PC-3 (cell line): ENCODE measurements at regions not wholly inside any gene's neighbourhood (a gene's known extent, or its start where the extent isn't known, plus 50 kb on each side); places are given as distances from the start of the nearest gene placed in this dataset.

ENCODE experiments used
- CTCF ChIP-seq: fragments of 300-600 bp; sonication (generic); conservative IDR thresholded peaks from 2 replicates; pipeline ENCODE4 v1.5.1; 2017; ENCODE audit warnings: antibody characterized with exemption, low read depth, mild to moderate bottlenecking, low read length
- EZH2 ChIP-seq: fragments of 300-600 bp; sonication (generic); IDR thresholded peaks from one replicate; pipeline ENCODE4 v1.6.1; 2017; ENCODE audit warnings: antibody characterized with exemption, mild to moderate bottlenecking, low read length; ENCODE audit not compliant: unreplicated experiment
- EZH2phosphoT487 ChIP-seq: fragments of 300-600 bp; sonication (generic); IDR thresholded peaks from 2 replicates; pipeline ENCODE4 v1.6.1; 2018; ENCODE audit warnings: mild to moderate bottlenecking, antibody characterized with exemption, low read length, borderline replicate concordance

- TF ChIP-seq CTCF = no peak; the same call in 1 of the 2 replicates
- no peak for TF ChIP-seq EZH2phosphoT487
- TF ChIP-seq EZH2 = no peak
These were observed 71.7 kb upstream of the CFAP20DC start for GRCh38 chr3:59121346-59122144.
